Fibroblast of pulmonary artery (primary cell): ENCODE measurements at regions not wholly inside any gene's neighbourhood (a gene's known extent, or its start where the extent isn't known, plus 50 kb on each side); places are given as distances from the start of the nearest gene placed in this dataset.
A peak's percentile ranks its signal among the peaks of the same experiment; 100 is the strongest.

Experiments
- DNase-seq: peaks from one replicate; pipeline ENCODE4 v3.0.0-alpha.2; 2010; ENCODE audit warnings: low read depth
- H3K4me3 ChIP-seq: replicated peaks from 2 replicates; pipeline ENCODE4 v1.5.1; 2011; ENCODE audit warnings: low read depth, mild to moderate bottlenecking, control low read depth, low read length, moderate library complexity
- CTCF ChIP-seq: IDR thresholded peaks from 2 replicates; pipeline ENCODE4 v1.5.1; 2011; ENCODE audit warnings: mild to moderate bottlenecking, control low read depth, low read length, inconsistent platforms; ENCODE audit errors: missing control alignments

GRCh38 chr1:224846119-224846907 lies 83.2 kb upstream of the DNAH14 start:
- no peak for TF ChIP-seq CTCF
- H3K4me3 ChIP-seq, result no peak overlapping the region
- no peak for DNase-seq

GRCh38 chr1:224850446-224850845 lies 79.0 kb upstream of the DNAH14 start:
- H3K4me3 ChIP-seq, result no peak overlapping the region
- TF ChIP-seq CTCF, result no peak
- no peak for DNase-seq

GRCh38 chr1:224851210-224851847 lies 78.1 kb upstream of the DNAH14 start:
- peak; percentile 91 for TF ChIP-seq CTCF
- peak; percentile 67 for DNase-seq
- no peak overlapping the region for H3K4me3 ChIP-seq

- TF ChIP-seq CTCF, result no peak
- no peak for DNase-seq
- no peak overlapping the region for H3K4me3 ChIP-seq
Observed at GRCh38 chr1:224851848-224852261, 77.6 kb upstream of the DNAH14 start.

GRCh38 chr1:224852901-224853568 lies 76.4 kb upstream of the DNAH14 start:
- peak; percentile 82 for DNase-seq
- peak; percentile 76 for TF ChIP-seq CTCF
- H3K4me3 ChIP-seq, result no peak overlapping the region

- no peak for DNase-seq
- no peak overlapping the region for H3K4me3 ChIP-seq
- no peak for TF ChIP-seq CTCF
Observed at GRCh38 chr1:224856973-224857372, 72.5 kb upstream of the DNAH14 start.
